ENCODE measurements at regions not wholly inside any gene's neighbourhood (a gene's known extent, or its start where the extent isn't known, plus 50 kb on each side); places are given as distances from the start of the nearest gene placed in this dataset.
A peak's percentile ranks its signal among the peaks of the same experiment; 100 is the strongest.

- peak; percentile 94 for TF ChIP-seq CTCF (IDR thresholded peaks at IDR 0.05; ENCODE audit: insufficient read depth, low read length)
- no peak for TF ChIP-seq REST (IDR thresholded peaks at IDR 0.05; ENCODE audit: insufficient replicate concordance, low read depth)
- no peak for TF ChIP-seq GABPA (IDR thresholded peaks at IDR 0.05; ENCODE audit: low read depth)
- no peak for TF ChIP-seq POLR2AphosphoS5 (IDR thresholded peaks at IDR 0.05; ENCODE audit: low read depth)
- TF ChIP-seq SPI1 (IDR thresholded peaks at IDR 0.05; ENCODE audit: borderline replicate concordance, low read depth), result no peak
These were observed 973.3 kb upstream of the TMEM132C start for GRCh38 chr12:127293507-127294310.

All from HL-60 (cell line).